HepG2 (cell line): ENCODE measurements at regions not wholly inside any gene's neighbourhood (a gene's known extent, or its start where the extent isn't known, plus 50 kb on each side); places are given as distances from the start of the nearest gene placed in this dataset.

Source experiments
- ATAC-seq: fragments of 200-7000 bp; cut with Tn5 transposase; 3 replicates; pipeline ENCODE4 v1.9.1; 2020; ENCODE audit warnings: mild to moderate bottlenecking, moderate library complexity
- BruUV-seq: library from RNA; stranded (reverse); fragments of 400-500 nt; replicated peaks from 2 replicates; lab custom pipeline; 2021; lab: Mats Ljungman, UMichigan
- CTCF ChIA-PET: fragments of 300-600 bp; formaldehyde crosslinking; extraction: SDS; loops from one replicate; lab custom pipeline; 2021; ENCODE audit warnings: low total read pairs, inconsistent platforms, low intra/inter-chr PET ratio; lab: Yijun Ruan, JAX
- POLR2A ChIA-PET: fragments of 350-600 bp; sonication (Branson Sonifier 250); formaldehyde crosslinking; loops from one replicate; lab custom pipeline; 2020; ENCODE audit warnings: antibody characterized with exemption, inconsistent platforms; lab: Yijun Ruan, JAX
- DNase-seq: peaks from one replicate; pipeline ENCODE4 v3.0.0-alpha.2; 2015; ENCODE audit warnings: low spot score
- FAIRE-seq: peaks from 3 replicates; lab custom pipeline; 2011; peaks lifted over from hg19 to GRCh38; lab: Jason Lieb, UNC
- H2AFZ ChIP-seq: one replicate; pipeline ENCODE4 v1.6.1; 2011; ENCODE audit warnings: low read length, inconsistent platforms
- H3K27ac ChIP-seq: fragments of 300-600 bp; 3 replicates; pipeline ENCODE4 v1.8.0; 2011; ENCODE audit warnings: mixed run types, mild to moderate bottlenecking, mixed read lengths, low read length, inconsistent platforms; ENCODE audit not compliant: insufficient read depth; ENCODE audit errors: extremely low read length
- H3K27me3 ChIP-seq, 2 experiments: fragments of 200-600 bp in 1 of 2; 2 replicates in 1 of 2; 3 replicates in 1 of 2; pipeline versions ENCODE4 v1.6.0 to v1.8.0; 2011; ENCODE audit warnings: low read length in 2 of 2, mild to moderate bottlenecking in 2 of 2, moderate library complexity in 2 of 2, inconsistent platforms in 1 of 2; ENCODE audit not compliant: insufficient read depth in 2 of 2, control insufficient read depth in 1 of 2
- H3K36me3 ChIP-seq, 2 experiments: fragments of 200-600 bp in 1 of 2; replicated peaks in 1 of 2; 2 replicates in 1 of 2; 3 replicates in 1 of 2; pipeline versions ENCODE4 v1.5.1 to v1.8.0; 2011; ENCODE audit warnings: low read length in 2 of 2, inconsistent platforms in 1 of 2; ENCODE audit not compliant: insufficient read depth in 2 of 2, control insufficient read depth in 1 of 2
- H3K4me1 ChIP-seq: 2 replicates; pipeline ENCODE4 v1.5.1; 2012; ENCODE audit warnings: low read length, inconsistent platforms; ENCODE audit not compliant: insufficient read depth
- H3K4me2 ChIP-seq: 2 replicates; pipeline ENCODE4 v1.6.0; 2011; ENCODE audit warnings: low read depth, low read length, inconsistent platforms
- H3K4me3 ChIP-seq, 3 experiments: fragments of 200-600 bp in 1 of 3; sonication (generic), shearing (Covaris generic) in 1 of 3; replicated peaks in 1 of 3; 2 replicates each; pipeline ENCODE4 v1.5.1; 2011 to 2016; ENCODE audit warnings: low read length in 3 of 3, inconsistent platforms in 2 of 3, low read depth in 2 of 3, mild to moderate bottlenecking in 2 of 3, control low read depth in 1 of 3, mixed read lengths in 1 of 3; ENCODE audit not compliant: insufficient read depth in 1 of 3
- H3K79me2 ChIP-seq: one replicate; pipeline ENCODE4 v1.6.1; 2011; ENCODE audit warnings: low read length, inconsistent platforms; ENCODE audit not compliant: insufficient read depth
- H3K9ac ChIP-seq: 2 replicates; pipeline ENCODE4 v1.6.0; 2011; ENCODE audit warnings: mild to moderate bottlenecking, low read depth, low read length, inconsistent platforms; ENCODE audit not compliant: insufficient read depth
- H3K9me3 ChIP-seq: 2 replicates; pipeline ENCODE4 v1.5.1; 2012; ENCODE audit warnings: mild to moderate bottlenecking, low read length
- H4K20me1 ChIP-seq: 2 replicates; pipeline ENCODE4 v1.6.0; 2011; ENCODE audit warnings: inconsistent platforms, mild to moderate bottlenecking, low read length, moderate library complexity; ENCODE audit not compliant: insufficient read depth
- ATF7-NPFF ChIP-seq: sonication (generic); formaldehyde crosslinking; IDR thresholded peaks from 2 replicates; pipeline ENCODE4 v1.8.1; 2023; ENCODE audit warnings: mild to moderate bottlenecking, low read depth, missing genetic modification reagents, moderate library complexity
- GABPB1 ChIP-seq: IDR thresholded peaks from 2 replicates; pipeline ENCODE4 v1.6.1; 2016; ENCODE audit warnings: mild to moderate bottlenecking, missing genetic modification reagents, moderate library complexity, missing compliant biosample characterization
- MTA3 ChIP-seq: sonication (generic); formaldehyde crosslinking; IDR thresholded peaks from 2 replicates; pipeline ENCODE4 v1.4.0; 2020; ENCODE audit warnings: missing genetic modification reagents
- NR2F2 ChIP-seq: IDR thresholded peaks from 2 replicates; pipeline ENCODE4 v1.6.1; 2012; ENCODE audit warnings: low read depth, inconsistent platforms, borderline replicate concordance
- PLRG1 ChIP-seq: fragments of 450-650 bp; conservative IDR thresholded peaks from 2 replicates; pipeline ENCODE4 v1.6.1; 2016
- ZNF20 ChIP-seq: sonication (generic); formaldehyde crosslinking; IDR thresholded peaks from 2 replicates; pipeline ENCODE4 v1.4.0; 2020; ENCODE audit warnings: mild to moderate bottlenecking, moderate library complexity, missing genetic modification reagents
- ZNF33A ChIP-seq: sonication (generic); formaldehyde crosslinking; IDR thresholded peaks from 2 replicates; pipeline ENCODE4 v1.5.1; 2020; ENCODE audit warnings: missing genetic modification reagents, mild to moderate bottlenecking, moderate library complexity, borderline replicate concordance
- WGBS: methylation state at CpG from one replicate; pipeline ENCODE4 v1.1.6; 2017; ENCODE audit warnings: low lambda C conversion rate; 5-methylcytosine and 5-hydroxymethylcytosine counted together
- in situ Hi-C: cut with HindIII; loops from 2 replicates; pipeline ENCODE4 v1.10.0; 2017; ENCODE audit warnings: low pct_unique_long_range_greater_than_20kb; ENCODE audit not compliant: extremely low pct_ligation_motif_present
- intact Hi-C: fragments of 100-400 bp; cut with micrococcal nuclease; formaldehyde crosslinking; loops from one replicate; pipeline ENCODE4 v1.10.0; 2022; ENCODE audit not compliant: unreplicated experiment
- TF ChIP-seq, protein P1 (sequence below): sonication (generic); formaldehyde crosslinking; IDR thresholded peaks from 2 replicates; pipeline ENCODE4 v1.4.0; 2020; ENCODE audit warnings: missing genetic modification reagents
- TF ChIP-seq, protein P2 (sequence below), 2 experiments: fragments of 450-650 bp in 1 of 2; sonication (generic) in 1 of 2; formaldehyde crosslinking; IDR thresholded peaks; 2 replicates each; pipeline versions ENCODE4 v1.5.0 to v1.8.0; 2020 to 2022; ENCODE audit warnings: mild to moderate bottlenecking in 1 of 2, missing genetic modification reagents in 1 of 2
- TF ChIP-seq, protein P3 (sequence below): sonication (generic); formaldehyde crosslinking; IDR thresholded peaks from 2 replicates; pipeline ENCODE4 v1.8.0; 2022; ENCODE audit warnings: missing genetic modification reagents, low read depth, mild to moderate bottlenecking, borderline replicate concordance

DNA sequence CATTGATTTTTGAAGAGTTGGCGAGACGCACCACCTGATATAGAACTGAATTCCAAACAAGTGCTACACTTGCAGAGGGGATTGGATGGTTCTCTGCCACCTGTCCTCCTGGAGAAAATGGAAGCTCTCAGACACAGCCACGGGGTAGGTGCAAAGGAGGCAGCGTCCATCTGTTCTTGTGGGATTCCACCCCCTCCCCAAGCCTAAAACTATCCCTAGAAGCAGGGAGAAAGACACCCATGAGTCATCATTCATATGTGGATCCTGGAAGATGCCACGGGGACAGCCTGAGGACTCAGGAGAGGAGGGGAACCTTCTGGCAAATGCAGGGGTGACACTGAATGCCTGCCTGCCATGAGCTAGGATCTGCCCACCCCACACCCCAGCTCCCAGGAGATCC, 171.3 kb upstream of the CST7 start:
- intact Hi-C loops = no loop called here
- Histone ChIP-seq H3K4me2 (no peak overlapping the region), H3K4me1 (no peaks in the 10 kb centered on the region), H3K27me3 (peaks cover 0 to 2% of the 10 kb centered on the region in 2 experiments; a peak in 1 of 5 replicates), H3K4me3 (no peak overlapping the region), H4K20me1 (no peaks in the 10 kb centered on the region), H3K27ac (no peak overlapping the region), H3K9me3 (0 out of 2 replicates have a peak, but pooled peaks cover 3% of the 10 kb centered on the region), H3K9ac (no peak overlapping the region), H2AFZ (no peak overlapping the region), H3K36me3 (no peaks in the 10 kb centered on the region), H3K79me2 (no peaks in the 10 kb centered on the region)
- POLR2A ChIA-PET = no interaction called here
- no peak for ATAC-seq
- in situ Hi-C loops = loop anchor here (10.0 kb wide), 1 partner anchor 613 kb away; no protein-coding TSS in a partner anchor
- BruUV-seq = no TSS peak
- FAIRE-seq = no peak
- TF ChIP-seq NR2F2 (no peak), ATF7-NPFF (CRISPR knock-in tag) (no peak), ZNF33A (CRISPR knock-in tag) (no peak), GABPB1 (CRISPR knock-in tag) (no peak), ZNF20 (CRISPR knock-in tag) (no peak), MTA3 (CRISPR knock-in tag) (no peak), PLRG1 (no peak)
- TF ChIP-seq, protein P1, sequence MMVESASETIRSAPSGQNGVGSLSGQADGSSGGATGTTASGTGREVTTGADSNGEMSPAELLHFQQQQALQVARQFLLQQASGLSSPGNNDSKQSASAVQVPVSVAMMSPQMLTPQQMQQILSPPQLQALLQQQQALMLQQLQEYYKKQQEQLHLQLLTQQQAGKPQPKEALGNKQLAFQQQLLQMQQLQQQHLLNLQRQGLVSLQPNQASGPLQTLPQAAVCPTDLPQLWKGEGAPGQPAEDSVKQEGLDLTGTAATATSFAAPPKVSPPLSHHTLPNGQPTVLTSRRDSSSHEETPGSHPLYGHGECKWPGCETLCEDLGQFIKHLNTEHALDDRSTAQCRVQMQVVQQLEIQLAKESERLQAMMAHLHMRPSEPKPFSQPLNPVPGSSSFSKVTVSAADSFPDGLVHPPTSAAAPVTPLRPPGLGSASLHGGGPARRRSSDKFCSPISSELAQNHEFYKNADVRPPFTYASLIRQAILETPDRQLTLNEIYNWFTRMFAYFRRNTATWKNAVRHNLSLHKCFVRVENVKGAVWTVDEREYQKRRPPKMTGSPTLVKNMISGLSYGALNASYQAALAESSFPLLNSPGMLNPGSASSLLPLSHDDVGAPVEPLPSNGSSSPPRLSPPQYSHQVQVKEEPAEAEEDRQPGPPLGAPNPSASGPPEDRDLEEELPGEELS = no peak
- TF ChIP-seq, protein P2, sequence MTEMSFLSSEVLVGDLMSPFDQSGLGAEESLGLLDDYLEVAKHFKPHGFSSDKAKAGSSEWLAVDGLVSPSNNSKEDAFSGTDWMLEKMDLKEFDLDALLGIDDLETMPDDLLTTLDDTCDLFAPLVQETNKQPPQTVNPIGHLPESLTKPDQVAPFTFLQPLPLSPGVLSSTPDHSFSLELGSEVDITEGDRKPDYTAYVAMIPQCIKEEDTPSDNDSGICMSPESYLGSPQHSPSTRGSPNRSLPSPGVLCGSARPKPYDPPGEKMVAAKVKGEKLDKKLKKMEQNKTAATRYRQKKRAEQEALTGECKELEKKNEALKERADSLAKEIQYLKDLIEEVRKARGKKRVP (CRISPR knock-in tag; IDR thresholded peaks at IDR 0.05) = no peak
- TF ChIP-seq, protein P3, sequence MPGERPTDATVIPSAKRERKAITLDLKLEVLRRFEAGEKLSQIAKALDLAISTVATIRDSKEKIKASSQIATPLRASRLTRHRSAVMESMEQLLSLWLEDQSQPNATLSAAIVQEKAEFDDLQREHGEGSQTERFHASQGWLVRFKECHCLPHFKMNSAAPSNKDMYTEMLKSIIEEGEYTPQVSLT (CRISPR knock-in tag) = no peak
- CTCF ChIA-PET = no interaction called here
- WGBS = 18% methylated on average over 5 of the region's 5 CpGs
- DNase-seq = no peak
